HG03097 (cell line): ENCODE measurements at regions not wholly inside any gene's neighbourhood (a gene's known extent, or its start where the extent isn't known, plus 50 kb on each side); places are given as distances from the start of the nearest gene placed in this dataset.

ENCODE experiments used
- ATAC-seq: cut with Tn5 transposase; IDR thresholded peaks from one replicate; pipeline ENCODE4 v1.9.1; 2021; ENCODE audit not compliant: unreplicated experiment, low FRiP score

DNA sequence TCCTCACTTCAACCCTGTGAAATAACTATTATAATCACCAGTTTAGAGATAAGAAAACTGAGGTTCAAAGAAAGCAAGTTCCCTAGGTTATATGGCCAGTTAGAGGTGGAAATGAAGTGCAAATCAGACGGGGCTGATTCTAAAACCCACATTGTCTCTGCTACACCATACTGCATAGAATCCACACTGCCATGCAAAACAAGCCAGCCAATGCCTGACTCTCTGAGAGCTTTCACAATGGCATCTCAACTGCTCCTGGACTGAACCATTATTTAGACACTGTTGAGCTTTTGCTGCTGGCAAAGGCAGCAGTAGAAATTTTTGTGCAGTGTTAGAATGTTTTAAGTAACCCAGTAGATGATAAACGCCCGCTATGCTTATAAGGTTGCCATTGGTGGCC is 195.2 kb upstream of the CNR1 start:
- no peak for ATAC-seq

DNA sequence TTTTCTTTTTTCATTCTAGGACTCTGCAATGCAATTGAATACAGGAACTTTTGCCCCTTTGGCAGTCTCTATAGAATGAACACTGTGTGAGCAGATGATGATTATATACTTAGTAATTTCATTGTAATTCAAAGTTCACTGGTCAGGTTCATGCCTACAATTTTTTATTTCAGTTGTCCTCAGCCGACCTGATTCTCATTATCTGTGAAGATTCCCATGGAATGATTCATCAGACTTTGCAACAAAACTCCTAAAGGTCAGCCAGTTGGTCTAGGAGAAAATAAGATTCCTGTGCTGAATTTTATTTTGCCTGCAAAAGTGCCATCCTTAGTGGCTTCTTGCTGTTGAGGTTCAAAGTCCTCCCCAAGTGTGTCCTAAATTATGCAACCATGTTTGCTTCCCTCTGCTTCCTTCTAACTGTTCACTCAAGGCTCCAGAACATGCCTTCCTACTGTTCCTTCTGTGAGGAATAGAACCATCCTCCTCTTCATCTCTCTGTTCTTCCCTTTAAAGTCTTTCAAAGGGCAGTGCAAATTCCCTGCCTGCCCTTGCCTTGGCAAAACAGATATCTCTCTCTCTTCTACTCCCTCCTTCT is 194.2 kb upstream of the CNR1 start:
- no peak for ATAC-seq

DNA sequence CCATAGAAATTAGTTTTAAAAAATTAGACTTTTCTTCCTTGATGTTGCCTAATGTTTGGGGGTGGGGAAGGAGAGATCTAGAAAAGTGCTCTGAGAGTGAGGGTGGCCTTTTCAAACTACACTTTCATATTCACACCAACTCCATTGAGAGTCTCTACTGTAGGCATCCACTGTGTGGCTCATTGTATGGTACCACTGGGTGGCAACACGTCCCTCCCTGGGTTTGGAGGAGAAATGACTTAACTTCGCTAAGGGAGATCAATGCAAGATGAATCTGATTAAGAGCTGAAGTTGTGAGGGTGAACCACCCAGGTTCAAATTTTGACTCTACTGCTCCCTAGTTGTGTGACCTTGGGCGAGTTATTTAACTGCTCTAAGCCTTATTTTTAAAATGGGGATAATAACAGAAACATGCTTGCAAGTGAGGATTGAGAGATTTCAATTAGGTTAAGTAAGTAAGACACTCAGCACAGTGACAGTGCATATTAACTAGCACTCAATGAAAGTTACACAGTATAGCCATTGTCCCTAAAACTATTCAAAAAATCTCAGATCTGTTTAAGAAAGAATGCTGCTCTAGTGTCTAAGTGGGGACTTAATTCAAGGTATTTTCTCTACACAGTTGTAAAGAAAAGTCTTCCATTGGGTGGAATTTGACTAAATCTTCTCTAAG is 193.5 kb upstream of the CNR1 start:
- ATAC-seq = no peak

DNA sequence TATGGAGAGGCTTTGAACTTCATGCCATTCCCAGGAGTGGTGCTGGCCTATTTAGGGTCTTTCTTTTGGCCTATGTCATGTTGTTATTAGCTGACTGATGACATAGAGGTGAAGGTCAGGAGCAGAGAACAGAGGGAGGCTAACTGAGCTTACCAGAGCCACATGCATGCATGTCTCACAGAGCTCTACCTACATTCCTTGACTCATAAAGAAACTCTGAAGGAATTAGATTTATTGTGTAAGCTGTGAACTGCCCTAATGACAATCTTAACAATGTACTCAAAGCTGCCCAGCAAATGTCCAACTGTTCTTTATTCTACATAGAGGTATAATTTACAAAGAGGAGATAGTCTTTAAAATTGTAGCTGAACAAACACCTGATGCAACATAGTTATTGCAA is 192.7 kb upstream of the CNR1 start:
- no peak for ATAC-seq

DNA sequence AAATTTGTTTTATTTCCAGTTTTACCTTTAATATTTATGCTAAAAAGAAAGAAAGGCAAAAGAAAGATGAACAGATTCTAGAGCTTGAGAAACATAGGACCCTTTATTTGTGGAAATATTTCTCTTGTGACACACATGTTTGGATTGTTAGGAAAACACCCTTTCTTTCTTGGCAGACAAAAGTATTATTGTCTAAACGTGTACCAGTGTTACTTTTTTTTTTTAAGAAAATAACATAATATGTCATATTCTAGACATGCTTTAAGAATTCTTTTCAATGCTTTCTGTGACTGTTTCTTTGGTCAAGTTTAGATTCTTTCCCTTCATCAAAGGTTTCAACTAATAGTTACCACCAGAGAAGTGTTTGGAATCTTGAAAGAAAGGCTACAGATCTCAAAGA is 183.4 kb upstream of the CNR1 start:
- no peak for ATAC-seq

DNA sequence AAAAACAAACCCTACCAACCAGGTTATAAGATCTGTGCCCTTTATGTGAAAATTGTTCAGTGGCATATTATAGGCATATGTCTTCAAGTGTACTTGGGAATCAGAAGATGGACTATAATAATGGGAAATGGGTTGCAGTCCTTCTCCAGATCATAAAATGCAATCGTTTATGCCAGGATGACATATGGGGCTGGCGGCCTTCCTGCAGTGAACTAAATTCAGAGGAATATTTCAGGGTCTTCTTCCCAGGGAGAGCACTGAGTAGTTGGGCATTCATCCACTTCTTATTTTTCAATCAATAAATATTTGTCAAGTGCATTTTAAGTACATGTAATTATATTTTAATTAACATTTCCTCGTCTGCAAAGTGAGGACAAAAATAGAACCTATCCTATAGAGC is 176.2 kb upstream of the CNR1 start:
- ATAC-seq = no peak

DNA sequence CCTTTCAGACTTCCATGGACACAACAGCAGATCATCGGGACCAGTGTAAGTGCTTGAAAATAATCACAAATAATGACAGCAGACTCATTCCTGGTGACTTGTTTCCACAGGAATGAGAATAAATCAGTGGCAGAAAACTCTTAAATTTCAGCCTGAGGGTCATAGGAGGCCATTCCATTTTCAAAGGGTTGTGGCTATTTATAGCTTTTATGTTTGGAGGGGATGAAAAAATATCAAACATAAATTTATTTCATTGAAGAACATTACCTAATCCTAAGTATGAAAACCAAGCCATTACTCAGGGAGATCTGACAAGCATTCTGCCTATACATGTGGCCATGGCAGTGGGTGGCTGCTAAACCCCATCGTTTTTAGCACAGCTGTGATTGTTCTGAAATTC is 173.6 kb upstream of the CNR1 start:
- no peak for ATAC-seq

DNA sequence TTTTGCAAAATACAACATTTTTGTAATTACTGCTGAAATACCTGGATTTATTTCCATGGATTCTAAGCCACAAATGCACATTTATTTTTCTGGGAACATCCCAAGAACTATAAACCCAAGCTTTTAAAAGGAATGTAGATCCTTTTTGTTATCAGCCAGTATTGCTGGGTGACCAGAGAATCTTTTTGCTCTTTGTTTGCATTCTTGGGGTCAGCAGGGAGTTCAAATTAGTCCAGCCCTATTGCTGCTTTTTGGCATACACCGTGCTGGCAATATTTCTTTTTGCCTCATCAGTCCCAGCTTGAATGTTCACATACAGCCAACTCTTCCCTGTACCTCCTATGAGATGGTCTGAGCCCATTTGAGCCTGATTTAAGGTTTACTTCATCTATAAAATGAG is 155.2 kb upstream of the CNR1 start:
- ATAC-seq = no peak

DNA sequence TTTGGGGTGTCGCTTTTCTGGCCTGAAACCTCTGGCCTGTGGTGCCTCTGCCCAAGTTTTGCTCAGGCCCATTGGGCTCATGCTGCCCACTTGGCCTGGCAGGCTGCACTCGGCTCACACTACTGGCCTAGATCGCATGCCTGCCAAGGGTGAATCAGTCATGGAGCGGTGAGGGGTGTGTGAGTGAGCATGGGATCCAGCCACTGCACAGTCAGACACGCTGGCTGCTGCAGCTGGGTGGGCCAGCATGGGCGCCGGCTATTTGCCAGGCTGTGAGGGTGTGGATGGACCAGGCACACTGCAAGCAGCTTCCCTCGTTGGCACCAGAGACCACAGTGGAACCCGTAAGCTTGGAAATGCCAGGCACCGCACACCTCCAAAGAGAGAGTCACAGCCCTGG is 145.4 kb upstream of the CNR1 start:
- ATAC-seq = no peak

DNA sequence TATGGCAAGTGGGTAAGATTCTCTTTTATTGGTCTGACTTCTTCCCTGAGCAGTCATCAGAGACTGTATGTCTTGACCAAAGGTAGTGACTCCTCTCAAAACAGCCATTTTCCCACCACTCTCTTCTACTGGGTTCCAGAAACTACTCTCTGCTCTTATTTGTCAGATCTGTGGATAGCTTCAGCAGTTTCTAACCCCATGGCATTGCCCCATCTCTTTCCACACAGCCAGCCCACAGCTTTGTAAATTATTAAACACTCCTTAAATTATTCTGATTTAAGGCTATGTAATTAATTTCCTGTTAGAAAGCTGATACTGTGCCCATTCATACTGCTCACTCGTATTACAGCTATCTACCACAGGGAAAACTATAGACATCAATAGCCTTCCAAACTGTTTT is 138.4 kb upstream of the CNR1 start:
- ATAC-seq = no peak

DNA sequence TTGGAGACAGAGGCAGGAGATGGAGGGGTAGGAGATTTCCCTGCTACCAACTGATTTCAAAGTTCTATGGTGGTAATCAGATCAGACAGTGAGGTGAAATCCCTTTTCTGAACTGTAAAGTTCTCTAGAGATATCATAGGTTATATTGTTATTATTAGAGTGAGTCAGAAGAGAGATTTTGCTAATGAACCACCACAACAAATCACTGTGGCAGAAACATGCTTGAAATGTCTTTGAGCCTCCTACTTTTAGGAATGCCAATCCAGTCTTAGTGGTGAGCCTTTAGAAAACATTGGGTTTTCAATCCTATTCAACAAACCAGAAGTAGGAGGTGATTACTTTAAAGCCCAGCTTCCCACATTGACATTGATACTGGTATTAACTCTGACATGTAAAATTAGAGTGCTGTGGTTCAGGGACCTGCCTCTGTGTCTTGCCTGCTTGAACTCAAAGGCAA is 136.7 kb upstream of the CNR1 start:
- no peak for ATAC-seq

DNA sequence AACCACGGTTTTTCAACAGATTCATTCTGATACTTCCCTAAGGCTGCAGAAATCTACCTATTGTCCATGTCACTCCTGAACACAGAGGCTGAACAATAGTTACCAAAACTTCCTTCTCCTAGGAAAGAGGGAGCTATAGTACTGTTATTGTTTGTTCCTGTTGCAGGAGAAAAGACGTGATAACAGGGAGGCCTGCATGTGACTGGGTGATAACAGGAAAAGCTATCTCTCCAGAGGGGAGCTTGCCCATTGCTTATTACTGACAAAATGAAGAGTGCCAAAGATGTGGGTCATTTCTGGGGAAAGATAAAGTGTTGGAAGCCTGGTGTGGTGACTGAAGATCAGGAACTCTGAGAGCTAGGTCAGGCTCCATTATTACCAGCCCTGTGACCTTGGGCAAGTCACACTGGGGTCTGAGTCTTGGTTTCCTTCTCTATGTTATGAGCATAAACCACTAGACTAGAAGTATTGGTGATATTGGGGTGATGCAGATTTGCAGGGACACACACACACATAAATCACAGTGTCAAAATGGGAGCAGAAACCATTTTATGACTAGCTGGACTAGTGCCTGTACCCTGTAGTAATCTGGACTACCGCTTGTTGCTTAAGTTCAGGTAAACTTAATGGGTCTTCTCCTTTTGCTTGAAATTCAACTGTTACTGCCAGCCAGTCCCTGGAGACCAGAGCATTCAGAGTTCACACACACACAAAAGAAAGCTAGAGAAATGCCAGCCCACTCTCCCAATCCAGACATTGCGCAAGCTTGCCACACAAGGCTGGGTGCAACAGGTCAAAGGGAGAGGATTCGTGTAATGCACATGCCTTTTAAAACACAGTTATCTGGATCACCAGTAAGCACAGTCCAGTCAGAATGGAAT is 136.0 kb upstream of the CNR1 start:
- ATAC-seq = no peak

DNA sequence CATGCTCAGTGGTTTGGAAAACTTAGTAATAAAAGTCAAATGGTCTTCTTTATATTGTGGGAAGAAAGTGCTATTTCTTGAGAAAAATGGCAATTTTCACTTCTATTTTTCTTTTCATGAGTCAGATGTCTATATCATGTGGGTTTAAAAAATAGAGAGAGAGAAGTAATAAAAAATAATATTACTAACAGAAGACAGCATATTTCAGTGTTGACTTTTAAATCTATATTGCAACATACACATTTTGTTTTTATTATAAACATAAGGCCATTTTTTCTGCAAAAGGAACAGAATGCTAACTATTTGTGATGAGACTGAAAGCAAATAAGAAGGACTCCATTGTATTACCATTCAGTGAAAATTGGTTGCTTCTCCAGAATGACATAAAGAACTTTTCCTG is 135.1 kb upstream of the CNR1 start:
- no peak for ATAC-seq

DNA sequence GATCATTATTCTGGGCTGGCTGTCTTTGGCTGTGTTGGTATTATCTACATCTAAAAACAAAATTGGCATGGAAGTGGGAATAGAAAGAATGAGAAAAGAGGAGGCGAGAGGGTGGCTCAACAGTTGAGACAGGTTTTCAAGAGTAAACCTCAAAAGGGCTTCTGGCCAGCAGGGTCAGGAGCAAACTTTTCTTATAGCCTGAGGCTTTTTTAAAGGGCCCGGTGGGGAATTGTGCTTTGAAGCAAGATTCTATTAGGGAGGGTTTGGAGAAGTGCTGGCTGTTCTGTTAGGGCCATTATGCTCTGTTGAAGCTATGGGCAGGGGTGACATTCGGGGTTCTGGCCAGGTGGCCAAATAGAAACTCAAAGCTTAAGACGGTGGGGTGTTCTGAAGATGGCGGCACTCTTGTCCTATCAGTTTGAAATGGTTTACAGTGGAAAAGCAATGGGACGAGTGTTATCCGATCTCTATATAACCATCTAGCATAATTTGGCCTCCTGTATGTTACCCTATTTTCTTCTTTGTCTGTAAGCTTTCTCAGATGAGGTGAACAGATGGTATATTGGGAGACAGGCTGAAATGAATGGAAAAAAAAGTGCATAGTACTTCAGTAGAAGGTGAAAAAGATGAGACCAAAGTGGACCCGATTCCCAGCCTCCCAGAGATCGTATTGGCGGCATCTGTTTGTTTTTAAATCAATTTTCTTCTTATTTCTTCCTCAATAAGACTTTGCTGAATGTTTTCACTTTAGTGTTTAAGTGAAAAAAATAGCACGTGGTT is 132.1 kb upstream of the CNR1 start:
- no peak for ATAC-seq

DNA sequence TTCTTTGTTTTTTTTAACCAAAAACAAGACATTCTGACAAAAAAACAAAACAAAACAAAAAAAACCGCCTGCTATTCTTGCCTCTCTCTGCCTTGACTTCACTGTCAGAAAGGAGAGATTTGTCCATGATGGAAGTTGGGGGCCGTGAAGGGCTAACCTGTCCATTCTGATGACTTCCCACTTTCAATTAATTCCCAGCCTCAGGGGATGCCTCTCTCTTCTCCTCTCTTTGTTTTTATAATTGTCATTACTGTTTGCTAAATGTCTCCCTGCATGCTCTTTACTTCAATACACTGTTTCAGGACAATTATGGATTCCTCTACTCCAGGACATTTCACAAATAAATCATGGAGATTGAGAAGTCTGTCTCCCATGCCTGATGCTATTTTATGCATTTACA is 130.5 kb upstream of the CNR1 start:
- ATAC-seq = no peak

DNA sequence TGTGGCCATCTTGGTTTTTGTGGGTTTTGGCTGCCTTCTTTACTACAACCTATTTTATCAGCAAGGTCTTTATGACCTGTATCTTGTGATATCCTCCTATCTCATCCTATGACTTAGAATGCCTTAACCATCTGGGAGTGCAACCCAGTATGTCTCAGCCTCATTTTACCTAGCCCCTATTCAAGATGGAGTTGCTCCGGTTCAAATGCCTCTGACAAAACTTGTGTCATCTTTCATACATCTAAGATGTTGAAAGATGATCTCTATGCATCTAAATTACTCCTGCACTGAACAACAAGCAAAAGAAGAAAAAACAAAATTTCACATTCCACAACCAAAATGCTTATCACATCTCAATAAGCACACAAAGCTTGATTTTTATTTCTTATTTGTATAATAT is 129.5 kb upstream of the CNR1 start:
- no peak for ATAC-seq

DNA sequence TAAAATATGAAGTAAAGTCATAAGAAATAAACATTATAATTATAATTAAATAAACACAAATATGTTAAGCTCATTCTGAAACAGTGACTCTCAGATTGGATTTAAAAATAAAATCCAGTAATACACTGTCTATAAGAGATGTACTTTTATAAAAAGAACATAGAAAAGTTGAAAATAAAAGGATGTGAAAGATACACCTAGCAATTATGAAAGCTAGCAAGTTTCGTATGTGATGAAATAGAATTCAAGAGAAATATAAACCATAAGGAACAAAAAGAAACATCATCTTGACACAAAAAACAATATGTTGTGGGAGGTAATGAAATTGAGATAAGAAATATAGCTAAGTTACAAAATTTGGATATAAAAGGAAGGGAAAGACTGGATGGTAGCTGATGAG is 128.6 kb upstream of the CNR1 start:
- ATAC-seq = no peak

DNA sequence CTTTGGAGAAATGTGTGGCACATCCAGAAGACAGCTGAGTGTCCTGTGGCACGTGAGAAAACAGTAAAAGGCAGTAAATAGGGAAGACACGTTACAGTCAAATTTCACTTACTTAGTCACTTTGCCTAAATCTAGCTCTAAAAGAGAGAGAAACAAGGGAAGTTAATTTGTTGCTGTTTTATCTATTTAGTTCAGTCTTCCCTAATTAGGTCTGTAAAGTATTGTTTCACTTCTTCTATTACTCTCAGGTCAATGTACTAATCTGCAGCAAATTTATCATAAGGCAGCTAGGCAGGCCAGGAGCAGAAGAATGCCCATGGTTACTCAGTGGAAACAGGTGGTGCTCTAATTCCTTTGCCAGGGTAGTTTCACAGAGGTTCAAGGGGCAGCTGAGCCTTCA is 124.3 kb upstream of the CNR1 start:
- ATAC-seq = no peak

DNA sequence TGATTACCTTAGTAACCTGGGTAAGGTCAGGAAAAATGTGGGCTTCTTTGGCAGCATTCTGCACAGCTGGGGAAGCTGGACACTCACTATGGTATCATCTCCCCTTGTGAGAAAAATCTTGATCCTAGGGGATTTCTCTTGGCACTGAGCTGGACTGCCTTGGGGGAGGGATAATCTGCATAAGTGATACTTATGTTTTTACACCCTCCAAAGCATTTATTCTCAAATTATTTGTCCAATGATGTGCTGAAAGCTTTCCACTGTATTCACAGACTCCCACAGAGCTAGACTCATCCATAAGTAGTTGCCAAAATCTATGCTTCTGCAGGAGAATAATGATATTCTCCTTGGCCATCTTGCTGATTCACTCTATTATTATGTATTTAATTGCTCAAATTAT is 121.5 kb upstream of the CNR1 start:
- no peak for ATAC-seq

DNA sequence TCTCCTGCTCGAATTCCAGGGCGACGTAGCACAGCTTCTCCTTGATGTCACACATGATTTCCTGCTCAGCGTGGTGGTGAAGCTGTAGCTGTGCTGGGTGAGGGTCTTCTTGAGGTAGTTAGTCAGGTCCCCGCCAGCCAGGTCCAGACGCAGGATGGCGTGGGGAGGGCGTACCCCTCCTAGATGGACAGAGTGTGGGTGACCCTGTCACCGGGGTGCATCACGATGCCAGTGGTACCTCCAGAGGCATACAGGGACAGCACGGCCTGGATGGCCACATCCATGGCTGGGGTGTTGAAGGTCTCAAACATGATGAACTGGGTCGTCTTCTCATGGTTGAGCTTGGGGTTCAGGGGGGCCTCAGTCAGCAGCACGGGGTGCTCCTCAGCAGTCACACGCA is 110.2 kb upstream of the CNR1 start:
- no peak for ATAC-seq

DNA sequence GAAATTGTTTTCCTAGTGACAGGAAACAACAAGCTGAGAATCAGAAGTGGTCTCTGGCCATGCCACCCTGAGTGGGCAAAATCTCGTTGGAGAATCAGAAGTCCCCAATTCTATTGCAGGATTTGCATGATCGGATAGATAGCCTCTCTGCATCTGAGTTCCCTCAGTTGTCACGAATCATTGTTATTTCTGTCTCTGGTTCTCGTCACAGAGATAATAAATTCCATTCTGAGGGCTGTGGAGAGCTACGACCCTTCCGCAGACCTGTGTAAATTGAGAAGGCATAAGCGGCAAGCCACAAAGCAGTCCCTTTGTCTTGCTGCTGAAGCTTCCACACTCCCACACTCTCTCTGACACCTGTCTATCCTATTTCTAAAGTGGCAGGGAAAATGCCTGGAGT is 102.4 kb upstream of the CNR1 start:
- no peak for ATAC-seq
